ENCODE measurements at regions not wholly inside any gene's neighbourhood (a gene's known extent, or its start where the extent isn't known, plus 50 kb on each side); places are given as distances from the start of the nearest gene placed in this dataset.

DNA sequence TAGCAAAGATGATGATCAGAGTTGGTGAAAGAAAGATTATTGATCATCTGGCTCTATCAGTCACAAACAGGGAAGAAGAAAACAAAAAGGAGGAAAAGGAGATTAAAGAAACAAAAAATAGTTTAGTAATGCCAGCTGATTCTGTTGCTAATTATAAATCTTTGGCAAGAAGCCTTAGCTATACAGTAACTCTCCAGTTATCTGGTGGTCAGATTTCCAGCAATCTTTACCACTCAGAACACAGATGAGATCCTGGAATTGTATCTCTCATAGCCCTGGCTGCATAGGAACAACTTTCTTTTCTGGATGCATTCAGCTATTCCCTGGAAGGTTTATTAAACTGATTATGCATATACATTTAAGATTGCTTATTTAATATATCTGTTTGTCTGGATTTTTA is 256.8 kb upstream of the ZEB2 start:
- intact Hi-C loops (cut with DNase I, micrococcal nuclease), result no loop called here
- Mint-ChIP-seq H3K27me3 (no peaks in the 10 kb centered on the region), H3K9me3 (no peaks in the 10 kb centered on the region), H3K36me3 (ENCODE audit: low read depth) (no peaks in the 10 kb centered on the region), H3K4me1 (ENCODE audit: low read depth) (no peaks in the 10 kb centered on the region), H3K27ac (no peak overlapping the region), H3K4me3 (no peak overlapping the region)
- DNase-seq, result no peak
- TF ChIP-seq, protein P1, sequence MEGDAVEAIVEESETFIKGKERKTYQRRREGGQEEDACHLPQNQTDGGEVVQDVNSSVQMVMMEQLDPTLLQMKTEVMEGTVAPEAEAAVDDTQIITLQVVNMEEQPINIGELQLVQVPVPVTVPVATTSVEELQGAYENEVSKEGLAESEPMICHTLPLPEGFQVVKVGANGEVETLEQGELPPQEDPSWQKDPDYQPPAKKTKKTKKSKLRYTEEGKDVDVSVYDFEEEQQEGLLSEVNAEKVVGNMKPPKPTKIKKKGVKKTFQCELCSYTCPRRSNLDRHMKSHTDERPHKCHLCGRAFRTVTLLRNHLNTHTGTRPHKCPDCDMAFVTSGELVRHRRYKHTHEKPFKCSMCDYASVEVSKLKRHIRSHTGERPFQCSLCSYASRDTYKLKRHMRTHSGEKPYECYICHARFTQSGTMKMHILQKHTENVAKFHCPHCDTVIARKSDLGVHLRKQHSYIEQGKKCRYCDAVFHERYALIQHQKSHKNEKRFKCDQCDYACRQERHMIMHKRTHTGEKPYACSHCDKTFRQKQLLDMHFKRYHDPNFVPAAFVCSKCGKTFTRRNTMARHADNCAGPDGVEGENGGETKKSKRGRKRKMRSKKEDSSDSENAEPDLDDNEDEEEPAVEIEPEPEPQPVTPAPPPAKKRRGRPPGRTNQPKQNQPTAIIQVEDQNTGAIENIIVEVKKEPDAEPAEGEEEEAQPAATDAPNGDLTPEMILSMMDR (IDR thresholded peaks at IDR 0.05), result no peak
- Histone ChIP-seq H3K4me1 (ENCODE audit: insufficient read depth, low read length) (no peaks in the 10 kb centered on the region), H3K27ac (ENCODE audit: low read depth in 1 of 2, low read length in 2 of 2) (no peak overlapping the region), H3K4me3 (ENCODE audit: low read length) (no peak overlapping the region), H3K9me3 (ENCODE audit: control insufficient read depth in 1 of 2, insufficient read depth in 1 of 2, low read length in 2 of 2) (no peaks in the 10 kb centered on the region), H3K36me3 (ENCODE audit: insufficient read depth, low read length) (no peaks in the 10 kb centered on the region), H3K27me3 (ENCODE audit: control insufficient read depth in 1 of 2, insufficient read depth in 2 of 2, low read length in 2 of 2) (no peaks in the 10 kb centered on the region)
- ChIA-PET CTCF (no interaction called here), POLR2A (no interaction called here)
- no peak for ATAC-seq (ENCODE audit: poor library complexity)

DNA sequence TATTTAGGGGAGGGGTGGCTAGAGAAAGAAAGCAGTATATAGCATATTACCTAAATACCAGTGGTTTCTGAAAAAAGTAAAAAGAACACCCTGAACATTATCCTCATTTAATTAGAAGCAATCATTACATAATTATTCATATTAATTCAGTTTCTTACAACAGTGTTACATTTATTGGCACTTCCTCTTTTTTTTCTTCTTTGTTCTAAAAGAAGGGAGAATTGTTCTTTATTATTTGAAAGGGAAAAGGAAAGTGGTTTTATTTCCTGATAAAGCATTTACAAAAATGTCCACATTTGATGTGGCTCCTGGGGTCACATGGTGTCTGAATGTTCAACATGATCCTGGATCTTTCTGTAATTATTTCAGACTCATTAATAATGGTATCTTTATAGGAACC is 254.9 kb upstream of the ZEB2 start:
- H3K4me3 ChIP-seq (ENCODE audit: low read length), result no peak overlapping the region
- ChIA-PET CTCF (no interaction called here), POLR2A (no interaction called here)
- no peaks in the 10 kb centered on the region for H3K9me3 ChIP-seq (ENCODE audit: control insufficient read depth in 1 of 2, insufficient read depth in 1 of 2, low read length in 2 of 2)
- Mint-ChIP-seq H3K27ac (no peak overlapping the region), H3K9me3 (no peaks in the 10 kb centered on the region), H3K4me3 (no peak overlapping the region), H3K36me3 (ENCODE audit: low read depth) (no peaks in the 10 kb centered on the region), H3K27me3 (no peaks in the 10 kb centered on the region), H3K4me1 (ENCODE audit: low read depth) (no peaks in the 10 kb centered on the region)
- no peaks in the 10 kb centered on the region for H3K36me3 ChIP-seq (ENCODE audit: insufficient read depth, low read length)
- TF ChIP-seq, protein P1 (IDR thresholded peaks at IDR 0.05), result no peak
- DNase-seq (no peak), ATAC-seq (ENCODE audit: poor library complexity) (no peak)
- H3K4me1 ChIP-seq (ENCODE audit: insufficient read depth, low read length), result no peaks in the 10 kb centered on the region
- H3K27me3 ChIP-seq (ENCODE audit: control insufficient read depth in 1 of 2, insufficient read depth in 2 of 2, low read length in 2 of 2), result no peaks in the 10 kb centered on the region
- H3K27ac ChIP-seq (ENCODE audit: low read depth in 1 of 2, low read length in 2 of 2), result no peak overlapping the region
- intact Hi-C loops (cut with DNase I, micrococcal nuclease), result no loop called here

DNA sequence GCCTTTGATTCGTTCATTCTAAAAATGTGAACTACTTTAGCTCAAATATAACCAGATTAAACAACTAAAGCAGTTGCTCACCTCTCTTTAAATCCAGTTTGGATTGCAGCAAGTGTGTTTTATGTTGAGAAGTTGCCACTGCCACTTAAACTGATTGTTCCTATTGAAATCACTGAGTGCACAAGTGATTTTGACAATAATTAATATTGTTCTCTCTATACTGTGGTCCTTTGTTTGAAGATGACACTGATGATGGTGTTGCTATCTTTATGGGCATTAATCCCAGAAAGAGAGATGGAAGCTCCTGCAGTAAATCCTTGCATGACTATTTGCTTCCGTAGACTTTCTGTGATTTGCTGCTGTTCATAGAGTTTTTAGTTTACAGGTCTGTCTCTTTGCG is 251.4 kb upstream of the ZEB2 start:
- Histone ChIP-seq H3K27me3 (ENCODE audit: control insufficient read depth in 1 of 2, insufficient read depth in 2 of 2, low read length in 2 of 2) (no peaks in the 10 kb centered on the region), H3K9me3 (ENCODE audit: control insufficient read depth in 1 of 2, insufficient read depth in 1 of 2, low read length in 2 of 2) (no peaks in the 10 kb centered on the region), H3K4me3 (ENCODE audit: low read length) (no peak overlapping the region), H3K27ac (ENCODE audit: low read depth in 1 of 2, low read length in 2 of 2) (no peak overlapping the region), H3K36me3 (ENCODE audit: insufficient read depth, low read length) (no peaks in the 10 kb centered on the region), H3K4me1 (ENCODE audit: insufficient read depth, low read length) (no peaks in the 10 kb centered on the region)
- ChIA-PET POLR2A (no interaction called here), CTCF (no interaction called here)
- no peak overlapping the region for H3K27ac Mint-ChIP-seq
- TF ChIP-seq, protein P1 (IDR thresholded peaks at IDR 0.05), result no peak
- H3K9me3 Mint-ChIP-seq, result no peaks in the 10 kb centered on the region
- ATAC-seq (ENCODE audit: poor library complexity) (no peak), DNase-seq (no peak)
- intact Hi-C loops (cut with DNase I, micrococcal nuclease), result no loop called here
- no peaks in the 10 kb centered on the region for H3K36me3 Mint-ChIP-seq (ENCODE audit: low read depth)
- no peaks in the 10 kb centered on the region for H3K27me3 Mint-ChIP-seq
- H3K4me3 Mint-ChIP-seq, result no peak overlapping the region
- no peaks in the 10 kb centered on the region for H3K4me1 Mint-ChIP-seq (ENCODE audit: low read depth)
